Body of pancreas (tissue), 4 donors: ENCODE measurements at regions not wholly inside any gene's neighbourhood (a gene's known extent, or its start where the extent isn't known, plus 50 kb on each side); places are given as distances from the start of the nearest gene placed in this dataset.

ENCODE experiments used
- POLR2A ChIP-seq, 3 donors: fragments of 450-650 bp; IDR thresholded peaks; one replicate each; pipeline ENCODE4 v1.6.1; 2016; ENCODE audit warnings: antibody characterized with exemption in 3 of 3, mild to moderate bottlenecking in 2 of 3
- TF ChIP-seq, protein P1 (sequence below), 7 experiments: fragments of 450-650 bp in 4 of 7; fragments of 200-600 bp in 3 of 7; sonication (generic) in 3 of 7; IDR thresholded peaks; one replicate each; pipeline ENCODE4 v1.5.1; 2016 to 2019; ENCODE audit warnings: antibody characterized with exemption in 7 of 7

DNA sequence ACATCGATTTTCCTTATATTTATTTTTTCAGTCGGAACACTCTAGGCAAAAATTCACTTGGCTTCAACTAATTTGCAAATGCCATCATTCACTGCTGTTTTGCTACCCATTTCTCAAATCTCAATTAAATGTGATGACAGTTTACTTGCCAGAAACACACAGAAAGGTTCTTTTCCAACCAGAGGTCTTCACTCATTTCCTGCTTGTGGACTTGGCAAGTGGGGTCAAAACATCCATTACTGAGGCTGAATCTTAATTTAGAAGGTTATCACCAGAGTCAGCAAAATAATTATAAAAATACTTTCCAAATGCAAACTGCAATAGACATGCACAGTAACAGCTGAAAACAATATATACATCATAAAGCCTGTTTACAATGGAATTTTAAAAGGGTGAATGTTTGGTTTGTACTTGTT, 625.4 kb upstream of the TBL1XR1 start:
- no peak for TF ChIP-seq POLR2A (IDR thresholded peaks at IDR 0.05)
- TF ChIP-seq, protein P1, sequence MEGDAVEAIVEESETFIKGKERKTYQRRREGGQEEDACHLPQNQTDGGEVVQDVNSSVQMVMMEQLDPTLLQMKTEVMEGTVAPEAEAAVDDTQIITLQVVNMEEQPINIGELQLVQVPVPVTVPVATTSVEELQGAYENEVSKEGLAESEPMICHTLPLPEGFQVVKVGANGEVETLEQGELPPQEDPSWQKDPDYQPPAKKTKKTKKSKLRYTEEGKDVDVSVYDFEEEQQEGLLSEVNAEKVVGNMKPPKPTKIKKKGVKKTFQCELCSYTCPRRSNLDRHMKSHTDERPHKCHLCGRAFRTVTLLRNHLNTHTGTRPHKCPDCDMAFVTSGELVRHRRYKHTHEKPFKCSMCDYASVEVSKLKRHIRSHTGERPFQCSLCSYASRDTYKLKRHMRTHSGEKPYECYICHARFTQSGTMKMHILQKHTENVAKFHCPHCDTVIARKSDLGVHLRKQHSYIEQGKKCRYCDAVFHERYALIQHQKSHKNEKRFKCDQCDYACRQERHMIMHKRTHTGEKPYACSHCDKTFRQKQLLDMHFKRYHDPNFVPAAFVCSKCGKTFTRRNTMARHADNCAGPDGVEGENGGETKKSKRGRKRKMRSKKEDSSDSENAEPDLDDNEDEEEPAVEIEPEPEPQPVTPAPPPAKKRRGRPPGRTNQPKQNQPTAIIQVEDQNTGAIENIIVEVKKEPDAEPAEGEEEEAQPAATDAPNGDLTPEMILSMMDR (IDR thresholded peaks at IDR 0.05): no peak
